Adrenal gland (tissue), 5 donors: ENCODE measurements at regions not wholly inside any gene's neighbourhood (a gene's known extent, or its start where the extent isn't known, plus 50 kb on each side); places are given as distances from the start of the nearest gene placed in this dataset.
"Not testable (repeated sequence)": the region's sequence is repeated elsewhere in the genome, so short reads cannot be mapped to it uniquely, and the experiment has no call there.

Source experiments
- POLR2A ChIP-seq, 2 donors: fragments of 450-650 bp; IDR thresholded peaks; one replicate each; pipeline ENCODE4 v1.6.1; 2017; ENCODE audit warnings: antibody characterized with exemption in 2 of 2, mild to moderate bottlenecking in 2 of 2, moderate library complexity in 1 of 2
- TF ChIP-seq, protein P1 (sequence below), 6 experiments: fragments of 450-650 bp in 4 of 6; fragments of 200-600 bp in 2 of 6; sonication (generic) in 1 of 6; IDR thresholded peaks; 1 replicate in 5 of 6; 2 replicates in 1 of 6; pipeline versions ENCODE4 v1.5.1 to v1.8.0; 2016 to 2021; ENCODE audit warnings: antibody characterized with exemption in 6 of 6, mild to moderate bottlenecking in 2 of 6, moderate library complexity in 1 of 6
- donor health status: DM: no; HTN: no; CAD: no.

DNA sequence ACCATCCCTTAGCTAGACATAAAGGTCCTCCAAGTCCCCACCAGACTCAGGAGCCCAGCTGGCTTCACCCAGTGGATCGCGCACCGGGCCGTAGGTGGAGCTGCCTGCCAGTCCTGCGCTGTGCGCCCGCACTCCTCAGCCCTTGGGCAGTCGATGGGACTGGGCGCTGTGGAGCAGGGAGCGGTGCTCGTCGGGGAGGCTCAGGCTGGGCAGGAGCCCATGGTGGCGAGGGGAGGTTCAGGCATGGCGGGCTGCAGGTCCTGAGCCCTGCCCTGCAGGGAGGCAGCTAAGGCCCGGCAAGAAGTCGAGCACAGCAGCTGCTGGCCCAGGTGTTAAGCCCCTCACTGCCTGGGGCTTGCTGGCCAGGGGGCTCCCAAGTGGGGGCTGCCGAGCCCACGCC lies 361.8 kb upstream of the ZNF462 start:
- TF ChIP-seq, protein P1, sequence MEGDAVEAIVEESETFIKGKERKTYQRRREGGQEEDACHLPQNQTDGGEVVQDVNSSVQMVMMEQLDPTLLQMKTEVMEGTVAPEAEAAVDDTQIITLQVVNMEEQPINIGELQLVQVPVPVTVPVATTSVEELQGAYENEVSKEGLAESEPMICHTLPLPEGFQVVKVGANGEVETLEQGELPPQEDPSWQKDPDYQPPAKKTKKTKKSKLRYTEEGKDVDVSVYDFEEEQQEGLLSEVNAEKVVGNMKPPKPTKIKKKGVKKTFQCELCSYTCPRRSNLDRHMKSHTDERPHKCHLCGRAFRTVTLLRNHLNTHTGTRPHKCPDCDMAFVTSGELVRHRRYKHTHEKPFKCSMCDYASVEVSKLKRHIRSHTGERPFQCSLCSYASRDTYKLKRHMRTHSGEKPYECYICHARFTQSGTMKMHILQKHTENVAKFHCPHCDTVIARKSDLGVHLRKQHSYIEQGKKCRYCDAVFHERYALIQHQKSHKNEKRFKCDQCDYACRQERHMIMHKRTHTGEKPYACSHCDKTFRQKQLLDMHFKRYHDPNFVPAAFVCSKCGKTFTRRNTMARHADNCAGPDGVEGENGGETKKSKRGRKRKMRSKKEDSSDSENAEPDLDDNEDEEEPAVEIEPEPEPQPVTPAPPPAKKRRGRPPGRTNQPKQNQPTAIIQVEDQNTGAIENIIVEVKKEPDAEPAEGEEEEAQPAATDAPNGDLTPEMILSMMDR (IDR thresholded peaks at IDR 0.05) = not testable (repeated sequence)
- TF ChIP-seq POLR2A (IDR thresholded peaks at IDR 0.05) = not testable (repeated sequence)
